Neural cell (in vitro differentiated cells): ENCODE measurements at regions not wholly inside any gene's neighbourhood (a gene's known extent, or its start where the extent isn't known, plus 50 kb on each side); places are given as distances from the start of the nearest gene placed in this dataset.

Source experiments
- H2AFZ ChIP-seq: fragments of 200-600, 300-800 bp; sonication (generic), shearing (Covaris generic); 2 replicates; pipeline ENCODE4 v1.6.0; 2014; ENCODE audit warnings: low read depth, mild to moderate bottlenecking, antibody characterized with exemption, low read length, moderate library complexity
- H3F3A ChIP-seq: fragments of 200-600 bp; shearing (Covaris generic); 2 replicates; pipeline ENCODE4 v1.6.1; 2016; ENCODE audit warnings: mild to moderate bottlenecking, moderate library complexity, mixed read lengths, antibody characterized with exemption, low read length; ENCODE audit not compliant: insufficient read depth, poor library complexity, severe bottlenecking
- H3K27ac ChIP-seq: fragments of 200-600, 300-800 bp; sonication (generic), shearing (Covaris generic); 2 replicates; pipeline ENCODE4 v1.5.1; 2014; ENCODE audit warnings: mild to moderate bottlenecking, low read length, moderate library complexity
- H3K27me3 ChIP-seq: fragments of 300-800, 200-600 bp; sonication (generic), shearing (Covaris generic); 2 replicates; pipeline ENCODE4 v1.6.0; 2014; ENCODE audit warnings: mild to moderate bottlenecking, low read depth, low read length, moderate library complexity; ENCODE audit not compliant: insufficient read depth
- H3K36me3 ChIP-seq: fragments of 300-800, 200-600 bp; sonication (generic), shearing (Covaris generic); 2 replicates; pipeline ENCODE4 v1.5.1; 2014; ENCODE audit warnings: mild to moderate bottlenecking, antibody characterized with exemption, low read length, moderate library complexity; ENCODE audit not compliant: insufficient read depth
- H3K4me2 ChIP-seq: fragments of 300-800, 200-600 bp; sonication (generic), shearing (Covaris generic); 2 replicates; pipeline ENCODE4 v1.6.0; 2014; ENCODE audit warnings: mild to moderate bottlenecking, low read length
- H3K4me3 ChIP-seq: fragments of 300-800, 200-600 bp; sonication (generic), shearing (Covaris generic); 2 replicates; pipeline ENCODE4 v1.5.1; 2014; ENCODE audit warnings: mild to moderate bottlenecking, low read length, moderate library complexity
- H3K79me2 ChIP-seq: fragments of 200-600 bp; shearing (Covaris generic); replicated peaks from 2 replicates; pipeline ENCODE4 v1.6.0; 2014; ENCODE audit warnings: mild to moderate bottlenecking, low read length, moderate library complexity; ENCODE audit not compliant: insufficient read depth
- H3K9ac ChIP-seq: fragments of 300-800, 200-600 bp; sonication (generic), shearing (Covaris generic); 2 replicates; pipeline ENCODE4 v1.6.1; 2016; ENCODE audit warnings: mild to moderate bottlenecking, low read length, mixed read lengths
- H3K9me2 ChIP-seq: fragments of 200-600 bp; shearing (Covaris generic); 2 replicates; pipeline ENCODE4 v1.6.1; 2016; ENCODE audit warnings: mild to moderate bottlenecking, low read length, mixed read lengths; ENCODE audit not compliant: insufficient read depth
- H3K9me3 ChIP-seq: fragments of 200-600, 300-800 bp; sonication (generic), shearing (Covaris generic); 2 replicates; pipeline ENCODE4 v1.6.1; 2016; ENCODE audit warnings: mild to moderate bottlenecking, mixed run types, low read length, moderate library complexity, mixed read lengths
- H4K20me1 ChIP-seq: fragments of 200-600 bp; shearing (Covaris generic); 2 replicates; pipeline ENCODE4 v1.6.1; 2016; ENCODE audit warnings: mild to moderate bottlenecking, mixed run types; ENCODE audit not compliant: insufficient read depth
- CTCF ChIP-seq: fragments of 450-650 bp; IDR thresholded peaks from 2 replicates; pipeline ENCODE4 v1.5.1; 2014; ENCODE audit warnings: antibody characterized with exemption, mild to moderate bottlenecking, moderate library complexity; ENCODE audit not compliant: poor library complexity, severe bottlenecking
- EP300 ChIP-seq: fragments of 450-650 bp; conservative IDR thresholded peaks from 2 replicates; pipeline ENCODE4 v1.6.1; 2014; ENCODE audit warnings: antibody characterized with exemption, mild to moderate bottlenecking, moderate library complexity; ENCODE audit not compliant: poor library complexity, severe bottlenecking
- EZH2 ChIP-seq: fragments of 200-600, 300-800 bp; shearing (Covaris generic), sonication (generic); IDR thresholded peaks from 2 replicates; pipeline ENCODE4 v1.6.1; 2014; ENCODE audit warnings: antibody characterized with exemption, low read length, borderline replicate concordance, mild to moderate bottlenecking; ENCODE audit not compliant: insufficient read depth, poor library complexity, severe bottlenecking
- MXI1 ChIP-seq: fragments of 450-650 bp; conservative IDR thresholded peaks from 2 replicates; pipeline ENCODE4 v1.6.1; 2014; ENCODE audit warnings: antibody characterized with exemption, mild to moderate bottlenecking; ENCODE audit not compliant: poor library complexity, severe bottlenecking
- POLR2AphosphoS5 ChIP-seq: IDR thresholded peaks from 2 replicates; pipeline ENCODE4 v1.6.1; 2012
- RAD21 ChIP-seq: fragments of 450-650 bp; conservative IDR thresholded peaks from 2 replicates; pipeline ENCODE4 v1.6.1; 2014; ENCODE audit warnings: antibody characterized with exemption, mild to moderate bottlenecking, moderate library complexity
- REST ChIP-seq: IDR thresholded peaks from 2 replicates; pipeline ENCODE4 v1.6.1; 2012; ENCODE audit warnings: borderline replicate concordance
- SMC3 ChIP-seq: fragments of 450-650 bp; conservative IDR thresholded peaks from 2 replicates; pipeline ENCODE4 v1.6.1; 2014; ENCODE audit warnings: antibody characterized with exemption, mild to moderate bottlenecking, moderate library complexity; ENCODE audit not compliant: poor library complexity
- TAF1 ChIP-seq: IDR thresholded peaks from 2 replicates; pipeline ENCODE4 v1.6.1; 2012; ENCODE audit warnings: low read depth

- Histone ChIP-seq H3K27me3 (no peaks in the 10 kb centered on the region), H3K27ac (no peak overlapping the region), H3K79me2 (no peaks in the 10 kb centered on the region), H4K20me1 (no peaks in the 10 kb centered on the region), H3K4me2 (no peak overlapping the region), H3K36me3 (no peaks in the 10 kb centered on the region), H3K9me2 (no peaks in the 10 kb centered on the region), H3K9me3 (no peaks in the 10 kb centered on the region), H2AFZ (no peak overlapping the region), H3K9ac (no peak overlapping the region), H3F3A (no peaks in the 10 kb centered on the region), H3K4me3 (no peak overlapping the region)
- TF ChIP-seq MXI1 (no peak), EP300 (no peak), RAD21 (no peak), SMC3 (no peak), REST (no peak), CTCF (no peak), POLR2AphosphoS5 (no peak), TAF1 (no peak), EZH2 (no peak)
These were observed 69.2 kb upstream of the MAML3 start for GRCh38 chr4:140223056-140223810.

- Histone ChIP-seq H3K27ac (no peak overlapping the region), H3K79me2 (no peaks in the 10 kb centered on the region), H3K36me3 (no peaks in the 10 kb centered on the region), H3K4me2 (no peak overlapping the region), H3K4me3 (no peak overlapping the region), H4K20me1 (no peaks in the 10 kb centered on the region), H3F3A (no peaks in the 10 kb centered on the region), H2AFZ (no peak overlapping the region), H3K27me3 (no peaks in the 10 kb centered on the region), H3K9me2 (no peaks in the 10 kb centered on the region), H3K9ac (no peak overlapping the region), H3K9me3 (no peaks in the 10 kb centered on the region)
- TF ChIP-seq CTCF (no peak), MXI1 (no peak), REST (no peak), EP300 (no peak), RAD21 (no peak), POLR2AphosphoS5 (no peak), TAF1 (no peak)
These were observed 68.2 kb upstream of the MAML3 start for GRCh38 chr4:140222171-140222570.
